GM23248 (cell line): ENCODE measurements at regions not wholly inside any gene's neighbourhood (a gene's known extent, or its start where the extent isn't known, plus 50 kb on each side); places are given as distances from the start of the nearest gene placed in this dataset.

Source experiments
- EZH2 ChIP-seq: fragments of 200-600 bp; sonication (generic); IDR thresholded peaks from 2 replicates; pipeline ENCODE4 v1.6.1; 2018; ENCODE audit warnings: antibody characterized with exemption, mild to moderate bottlenecking; ENCODE audit not compliant: insufficient read depth, poor library complexity, severe bottlenecking
- EZH2phosphoT487 ChIP-seq: fragments of 200-600 bp; sonication (generic); IDR thresholded peaks from 2 replicates; pipeline ENCODE4 v1.6.1; 2018; ENCODE audit warnings: antibody characterized with exemption, moderate library complexity, mild to moderate bottlenecking, low read depth; ENCODE audit not compliant: insufficient read depth

DNA sequence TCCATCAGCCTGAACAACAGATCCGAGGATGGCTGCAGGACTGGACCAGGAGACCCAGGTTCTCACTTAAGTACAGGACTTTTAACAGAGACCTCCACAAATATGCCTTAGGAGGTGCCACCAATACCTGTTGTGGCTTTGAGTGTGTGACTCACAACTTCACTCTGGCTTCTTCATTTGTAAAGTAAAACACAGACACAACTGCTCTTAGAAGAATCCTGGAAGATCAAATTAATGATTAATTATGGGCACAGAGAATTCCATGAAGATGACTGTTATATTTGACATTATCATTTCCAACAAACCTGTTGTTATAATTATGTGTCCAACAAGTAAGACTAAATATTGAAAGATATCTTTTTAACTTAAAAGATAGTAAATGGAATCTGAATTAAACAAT is 481.4 kb upstream of the KLHL29 start:
- TF ChIP-seq EZH2, result no peak
- no peak for TF ChIP-seq EZH2phosphoT487
